ENCODE measurements at regions not wholly inside any gene's neighbourhood (a gene's known extent, or its start where the extent isn't known, plus 50 kb on each side); places are given as distances from the start of the nearest gene placed in this dataset.

GRCh38 chr4:108355186-108355901, 186.6 kb upstream of the LEF1 start:
- peaks cover 5% of the 10 kb centered on the region for H3K27me3 Mint-ChIP-seq
- DNase-seq (ENCODE audit: low spot score, unreplicated experiment), result no peak
- H3K4me1 Mint-ChIP-seq (ENCODE audit: low read depth), result peaks cover 14% of the 10 kb centered on the region
- H3K27ac Mint-ChIP-seq, result no peak overlapping the region
- no peak for TF ChIP-seq CTCF (IDR thresholded peaks at IDR 0.05; ENCODE audit: unreplicated experiment)
- H3K4me3 Mint-ChIP-seq (ENCODE audit: low read depth), result no peak overlapping the region
- no peaks in the 10 kb centered on the region for H3K9me3 Mint-ChIP-seq (ENCODE audit: low read depth)
- no peaks in the 10 kb centered on the region for H3K36me3 Mint-ChIP-seq (ENCODE audit: insufficient read depth)

- no peak overlapping the region for H3K4me3 Mint-ChIP-seq (ENCODE audit: low read depth)
- no peaks in the 10 kb centered on the region for H3K9me3 Mint-ChIP-seq (ENCODE audit: low read depth)
- peaks cover 11% of the 10 kb centered on the region for H3K4me1 Mint-ChIP-seq (ENCODE audit: low read depth)
Measured at GRCh38 chr4:108352664-108353308, 184.1 kb upstream of the LEF1 start.

GRCh38 chr4:108351791-108352190, 183.1 kb upstream of the LEF1 start:
- Mint-ChIP-seq H3K9me3 (ENCODE audit: low read depth) (no peaks in the 10 kb centered on the region), H3K4me1 (ENCODE audit: low read depth) (peaks cover 11% of the 10 kb centered on the region), H3K4me3 (ENCODE audit: low read depth) (no peak overlapping the region), H3K27me3 (peaks cover 5% of the 10 kb centered on the region), H3K27ac (no peak overlapping the region), H3K36me3 (ENCODE audit: insufficient read depth) (no peaks in the 10 kb centered on the region)
- TF ChIP-seq CTCF (IDR thresholded peaks at IDR 0.05; ENCODE audit: unreplicated experiment), result no peak
- no peak for DNase-seq (ENCODE audit: low spot score, unreplicated experiment)

More at GRCh38 chr4:108352664-108353308, 184.1 kb upstream of the LEF1 start:
- DNase-seq (ENCODE audit: low spot score, unreplicated experiment), result no peak
- H3K27ac Mint-ChIP-seq, result no peak overlapping the region
- H3K27me3 Mint-ChIP-seq, result peaks cover 5% of the 10 kb centered on the region
- no peaks in the 10 kb centered on the region for H3K36me3 Mint-ChIP-seq (ENCODE audit: insufficient read depth)
- no peak for TF ChIP-seq CTCF (IDR thresholded peaks at IDR 0.05; ENCODE audit: unreplicated experiment)

GRCh38 chr4:108350332-108350731, 181.6 kb upstream of the LEF1 start:
- Mint-ChIP-seq H3K27me3 (peaks cover 5% of the 10 kb centered on the region), H3K9me3 (ENCODE audit: low read depth) (no peaks in the 10 kb centered on the region), H3K27ac (no peak overlapping the region), H3K4me3 (ENCODE audit: low read depth) (no peak overlapping the region), H3K4me1 (ENCODE audit: low read depth) (peaks cover 15% of the 10 kb centered on the region), H3K36me3 (ENCODE audit: insufficient read depth) (no peaks in the 10 kb centered on the region)
- DNase-seq (ENCODE audit: low spot score, unreplicated experiment), result no peak
- no peak for TF ChIP-seq CTCF (IDR thresholded peaks at IDR 0.05; ENCODE audit: unreplicated experiment)

GRCh38 chr4:108346818-108347210, 178.1 kb upstream of the LEF1 start:
- no peak for DNase-seq (ENCODE audit: low spot score, unreplicated experiment)
- H3K27ac Mint-ChIP-seq, result no peak overlapping the region
- H3K9me3 Mint-ChIP-seq (ENCODE audit: low read depth), result no peaks in the 10 kb centered on the region
- TF ChIP-seq CTCF (IDR thresholded peaks at IDR 0.05; ENCODE audit: unreplicated experiment), result no peak
- H3K36me3 Mint-ChIP-seq (ENCODE audit: insufficient read depth), result no peaks in the 10 kb centered on the region
- H3K4me1 Mint-ChIP-seq (ENCODE audit: low read depth), result peaks cover 4% of the 10 kb centered on the region
- no peak overlapping the region for H3K4me3 Mint-ChIP-seq (ENCODE audit: low read depth)
- peaks cover 5% of the 10 kb centered on the region for H3K27me3 Mint-ChIP-seq

Measured in progenitor cell of endocrine pancreas (in vitro differentiated cells).